SHP77 treated with DMSO at 0.1 percent for 48 hours (cell line): ENCODE measurements at regions not wholly inside any gene's neighbourhood (a gene's known extent, or its start where the extent isn't known, plus 50 kb on each side); places are given as distances from the start of the nearest gene placed in this dataset.
"Not testable (repeated sequence)": the region's sequence is repeated elsewhere in the genome, so short reads cannot be mapped to it uniquely, and the experiment has no call there.

Experiments used
- DNase-seq: peaks from one replicate; lab custom pipeline; 2025; lab: John Stamatoyannopoulos, UW

DNA sequence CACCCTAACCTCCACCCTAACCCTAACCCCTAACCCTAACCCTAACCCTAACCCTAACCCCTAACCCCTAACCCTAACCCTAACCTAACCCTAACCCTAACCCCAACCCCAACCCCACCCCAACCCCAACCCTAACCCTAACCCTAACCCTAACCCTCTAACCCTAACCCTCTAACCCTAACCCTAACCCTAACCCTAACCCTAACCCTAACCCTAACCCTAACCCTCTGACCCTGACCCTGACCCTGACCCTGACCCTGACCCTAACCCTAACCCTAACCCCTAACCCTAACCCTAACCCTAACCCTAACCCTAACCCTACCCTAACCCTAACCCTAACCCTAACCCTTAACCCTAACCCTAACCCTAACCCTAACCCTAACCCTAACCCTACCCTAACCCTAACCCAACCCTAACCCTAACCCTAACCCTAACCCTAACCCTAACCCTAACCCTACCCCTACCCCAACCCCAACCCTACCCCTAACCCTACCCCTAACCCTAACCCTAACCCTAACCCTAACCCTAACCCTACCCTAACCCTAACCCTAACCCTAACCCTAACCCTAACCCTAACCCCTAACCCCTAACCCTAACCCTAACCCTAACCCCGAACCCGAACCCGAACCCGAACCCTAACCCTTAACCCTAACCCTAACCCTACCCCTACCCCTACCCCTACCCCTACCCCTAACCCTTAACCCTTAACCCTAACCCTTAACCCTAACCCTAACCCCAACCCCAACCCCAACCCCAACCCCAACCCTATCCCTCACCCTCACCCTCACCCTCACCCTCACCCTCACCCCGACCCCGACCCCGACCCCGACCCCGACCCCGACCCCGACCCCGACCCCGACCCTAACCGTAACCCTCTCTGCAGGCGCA, 186.2 kb upstream of the CHL1 start:
- DNase-seq, result not testable (repeated sequence)

- DNase-seq, result no peak
These were observed 184.8 kb upstream of the CHL1 start for GRCh38 chr3:11734-12133.

DNA sequence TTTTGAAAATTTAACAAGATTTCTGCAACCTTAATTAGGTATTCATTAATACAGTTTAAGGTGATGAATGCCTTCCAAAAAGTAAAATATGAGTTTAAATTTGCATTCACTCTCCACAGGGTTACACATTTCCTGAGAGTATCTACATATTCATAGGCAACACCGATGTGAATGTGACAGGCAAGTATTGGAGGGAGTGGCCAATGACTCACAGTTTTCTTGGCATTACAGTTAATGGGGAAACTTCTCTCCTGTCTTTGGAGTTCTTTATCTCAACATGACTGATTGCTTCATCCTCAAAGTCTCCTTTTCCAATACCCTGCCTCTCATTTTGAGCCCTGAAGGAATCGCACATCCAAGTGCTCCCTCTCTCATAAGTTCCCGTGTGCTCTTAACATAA, 181.9 kb upstream of the CHL1 start:
- DNase-seq, result no peak

DNA sequence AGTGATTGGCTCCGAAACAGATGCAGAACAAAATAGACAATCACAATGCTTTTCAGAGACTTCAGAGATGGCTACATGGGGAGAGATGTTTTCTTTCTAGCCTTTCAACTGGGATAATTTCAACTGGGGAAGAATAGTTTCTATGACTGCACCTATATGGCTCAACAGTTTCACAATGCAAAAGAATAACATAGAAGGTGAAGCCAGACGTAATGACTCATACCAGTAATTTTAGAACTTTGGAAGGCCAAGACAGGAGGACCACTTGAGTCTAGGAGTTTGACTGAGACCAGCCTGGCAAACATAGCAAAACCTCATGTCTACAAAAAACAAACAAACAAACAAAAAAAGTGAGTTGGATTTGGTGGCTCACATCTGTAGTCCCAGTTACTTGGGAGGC, 180.2 kb upstream of the CHL1 start:
- DNase-seq, result no peak

DNA sequence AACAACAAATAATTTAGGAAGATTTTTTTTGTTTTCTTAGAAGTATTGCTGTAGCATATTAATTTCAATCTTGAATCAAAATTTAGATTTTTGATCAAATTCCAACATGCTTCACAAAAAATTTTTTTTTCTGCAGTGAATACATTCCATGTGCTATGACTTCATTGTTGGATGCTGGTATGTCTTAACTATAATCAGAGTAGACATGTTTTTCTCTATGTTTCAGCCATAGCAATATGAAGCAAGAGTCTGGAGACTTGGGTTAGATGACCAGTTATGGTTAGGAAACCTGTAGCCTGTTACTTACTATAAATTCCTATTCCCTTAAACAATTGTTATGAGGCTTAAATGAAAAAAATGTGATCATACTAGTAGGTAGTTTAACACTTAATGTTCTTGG, 176.1 kb upstream of the CHL1 start:
- DNase-seq, result no peak

GRCh38 chr3:24006-24405, 172.6 kb upstream of the CHL1 start:
- DNase-seq, result no peak

DNA sequence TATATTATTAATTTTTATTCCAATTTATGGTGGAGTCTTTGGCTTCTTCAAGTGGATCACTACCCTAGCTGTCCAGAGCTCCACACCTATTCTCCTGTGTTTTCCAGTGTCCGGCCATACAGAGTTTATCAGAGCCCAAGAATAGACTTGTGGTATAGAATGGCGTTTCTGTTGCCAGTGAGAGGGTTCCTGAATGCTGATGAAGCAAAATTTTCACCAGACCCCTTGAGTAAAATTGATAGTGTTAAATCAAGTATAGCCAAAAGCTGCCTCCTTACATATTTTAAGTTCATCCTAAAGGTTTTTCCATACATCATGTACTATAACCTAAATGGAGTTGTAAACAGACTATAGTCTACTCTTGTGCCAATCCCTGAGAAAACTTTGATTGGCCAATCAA, 171.5 kb upstream of the CHL1 start:
- no peak for DNase-seq

DNA sequence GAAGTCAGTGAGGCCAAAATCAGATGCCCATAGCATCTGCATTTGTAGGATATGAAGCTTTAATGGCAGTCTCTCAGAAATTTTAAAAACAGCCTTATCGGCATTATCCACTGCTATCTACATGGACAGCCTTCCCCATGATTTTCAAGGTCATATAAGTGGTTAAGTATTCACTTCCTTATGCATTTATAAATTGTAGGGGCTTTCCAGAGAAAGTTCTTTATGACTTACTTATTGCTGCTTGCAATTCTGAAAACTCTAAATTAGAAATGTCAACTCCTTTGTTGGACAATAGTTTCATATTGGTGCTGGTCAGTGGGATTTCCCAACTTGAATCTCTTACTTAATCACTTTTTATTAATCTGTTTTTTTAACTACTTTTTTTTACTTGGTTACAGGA, 160.6 kb upstream of the CHL1 start:
- not testable (repeated sequence) for DNase-seq

- DNase-seq, result not testable (repeated sequence)
These were observed 153.5 kb upstream of the CHL1 start for GRCh38 chr3:42871-43744.

DNA sequence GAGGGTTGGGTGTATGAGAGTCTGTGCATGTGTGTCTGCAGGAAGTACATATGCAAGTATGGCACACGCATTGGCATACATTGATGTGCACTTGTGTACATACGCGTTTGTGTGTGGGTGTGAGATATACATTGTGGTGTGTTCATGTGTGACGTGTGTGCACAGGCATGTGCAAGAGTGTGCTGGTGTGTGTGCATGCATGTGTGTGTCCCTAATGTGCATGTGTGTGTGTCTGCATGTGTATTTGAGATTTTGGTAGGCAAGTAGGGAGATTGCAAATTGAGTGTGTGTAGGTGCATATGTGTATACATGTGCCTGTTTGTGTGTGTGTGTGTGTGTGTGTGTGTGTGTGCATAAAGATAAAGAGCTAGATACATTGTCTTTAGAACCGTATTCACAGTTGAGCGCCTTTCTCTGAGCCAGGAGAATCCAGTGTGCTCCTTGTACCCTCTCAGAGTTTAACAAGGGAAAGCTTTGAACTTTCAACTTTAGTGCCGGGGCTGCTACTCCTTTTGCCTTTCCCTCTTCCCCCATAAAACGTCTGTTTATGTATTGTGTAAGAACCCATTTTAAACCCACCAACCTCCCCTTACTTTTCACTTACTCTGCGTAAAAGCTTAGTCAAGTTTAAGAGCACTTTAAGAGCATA, 152.4 kb upstream of the CHL1 start:
- DNase-seq, result no peak

DNA sequence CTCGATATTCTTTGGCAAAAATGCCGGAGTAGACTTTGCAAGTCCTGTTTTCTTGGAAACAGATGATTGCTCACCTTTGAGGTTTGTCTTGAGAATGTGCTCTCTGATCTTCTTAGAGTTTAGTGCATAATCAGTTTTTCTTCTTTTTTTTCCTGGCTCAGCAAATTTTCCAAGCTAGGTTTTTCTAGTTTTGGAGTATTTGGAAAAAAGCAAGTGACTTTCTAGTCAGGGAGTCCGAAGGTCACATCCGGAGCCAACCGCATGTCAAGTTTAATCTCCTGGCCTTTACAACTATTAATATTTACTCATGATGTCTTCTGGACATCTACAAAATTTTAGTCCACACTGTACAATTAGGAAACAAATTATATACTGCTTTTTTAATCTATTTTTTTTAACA, 151.6 kb upstream of the CHL1 start:
- not testable (repeated sequence) for DNase-seq

DNA sequence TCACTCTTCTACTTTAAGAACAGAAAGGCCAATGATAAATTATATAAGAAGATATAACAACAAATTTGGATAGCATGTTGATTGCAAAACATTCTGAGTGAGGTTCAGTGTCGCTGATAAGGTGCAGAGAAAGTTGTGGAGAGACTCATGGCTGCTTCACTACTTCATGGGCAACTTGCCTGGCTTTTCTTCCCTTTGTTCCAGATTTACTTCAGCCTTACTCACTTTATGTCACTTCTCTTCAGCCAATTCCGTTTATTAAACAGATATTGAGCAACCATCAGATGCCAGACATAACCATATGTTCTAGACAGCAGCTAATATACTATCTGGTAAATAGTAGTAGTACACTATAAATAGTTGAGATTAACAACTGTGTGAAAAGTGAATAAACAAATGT, 150.0 kb upstream of the CHL1 start:
- no peak for DNase-seq

- not testable (repeated sequence) for DNase-seq
These were observed 143.1 kb upstream of the CHL1 start for GRCh38 chr3:53441-53840.

DNA sequence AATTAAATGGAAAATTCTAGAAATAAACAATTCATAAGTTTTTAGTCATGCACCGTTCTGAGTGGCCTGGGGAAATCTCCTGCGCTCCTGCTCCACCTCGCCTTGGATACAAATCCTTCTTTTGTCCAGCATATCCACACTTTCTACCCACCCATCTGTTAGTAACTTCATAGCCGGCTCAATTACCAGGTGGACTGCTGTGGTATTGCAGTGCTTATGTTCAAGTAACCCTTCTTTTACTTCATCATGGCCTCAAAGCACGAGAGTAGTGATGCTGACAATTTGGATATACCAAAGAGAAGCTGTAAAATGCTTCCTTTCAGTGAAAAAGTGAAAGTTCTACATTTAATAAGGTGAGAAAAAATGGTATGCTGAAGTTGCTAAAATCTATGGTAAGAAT, 142.3 kb upstream of the CHL1 start:
- DNase-seq, result no peak

DNA sequence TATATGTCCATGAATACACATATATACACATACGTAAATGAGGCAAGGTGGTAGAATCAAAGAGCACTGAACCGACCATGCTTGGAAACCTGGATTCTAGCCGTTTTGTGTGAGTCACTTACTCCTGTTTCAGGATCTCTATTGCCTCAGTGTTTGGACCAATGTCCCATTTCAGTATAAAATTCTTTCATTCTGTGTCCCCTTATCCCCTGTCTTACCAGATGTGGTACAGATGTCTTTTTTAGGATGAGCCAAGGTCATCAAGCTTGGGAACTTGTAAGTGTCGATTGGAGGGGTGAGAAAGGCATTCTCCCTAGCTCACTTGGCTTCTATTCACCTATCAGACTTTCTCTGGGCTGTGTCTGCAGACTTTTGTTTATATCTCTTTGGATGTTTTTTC, 139.9 kb upstream of the CHL1 start:
- DNase-seq, result no peak

GRCh38 chr3:59854-60253, 136.7 kb upstream of the CHL1 start:
- no peak for DNase-seq

DNA sequence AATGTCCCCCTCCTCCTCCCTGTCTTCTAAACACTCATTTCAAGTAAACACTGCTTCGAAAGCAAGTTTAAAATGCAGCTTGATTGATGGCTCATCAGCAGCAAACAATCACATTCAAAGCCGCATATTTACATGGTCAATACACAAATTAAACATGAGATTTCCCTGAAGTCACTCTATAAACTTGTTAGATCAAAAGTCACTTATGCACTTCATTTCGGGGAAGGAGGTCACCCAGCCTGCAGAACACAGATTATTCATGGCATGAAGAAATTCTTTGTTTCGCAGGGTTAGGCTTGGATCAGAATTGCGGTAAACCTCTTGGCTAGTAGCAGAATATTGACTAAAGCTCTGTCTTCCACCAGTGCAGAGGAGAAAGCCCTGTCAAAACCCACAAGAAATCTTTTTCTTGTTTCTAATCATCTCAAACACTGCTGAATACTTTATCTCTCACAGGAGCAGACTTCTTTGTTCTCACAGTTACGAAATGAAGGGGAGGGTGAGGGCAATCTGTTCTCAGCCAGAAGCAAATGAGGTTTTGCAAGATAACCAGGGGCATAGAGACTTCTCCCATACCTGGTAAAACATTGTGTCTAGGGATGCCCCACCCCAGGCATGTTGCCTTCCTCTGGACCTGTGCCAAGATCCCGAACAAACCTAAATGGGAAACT, 133.3 kb upstream of the CHL1 start:
- no peak for DNase-seq

DNA sequence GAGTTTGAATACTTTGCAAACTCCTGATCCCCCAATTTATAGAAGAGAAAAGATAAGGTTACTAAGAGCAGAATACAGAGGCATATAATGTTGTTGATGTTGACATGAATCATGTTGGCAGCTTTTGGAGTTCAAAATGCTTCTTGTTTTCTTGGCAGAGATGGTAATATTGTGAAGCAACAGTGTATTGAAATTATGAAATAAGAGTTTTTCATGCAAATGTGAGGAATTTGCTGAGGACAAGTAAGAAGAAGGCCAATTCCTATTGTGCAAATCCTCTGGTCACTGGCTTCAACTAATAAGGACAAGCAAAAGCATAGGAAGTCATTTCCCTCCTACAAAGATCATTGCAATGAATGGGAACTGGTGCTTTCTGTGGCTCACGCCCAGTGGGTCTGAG, 126.9 kb upstream of the CHL1 start:
- DNase-seq, result no peak

GRCh38 chr3:72776-73175, 123.8 kb upstream of the CHL1 start:
- no peak for DNase-seq

DNA sequence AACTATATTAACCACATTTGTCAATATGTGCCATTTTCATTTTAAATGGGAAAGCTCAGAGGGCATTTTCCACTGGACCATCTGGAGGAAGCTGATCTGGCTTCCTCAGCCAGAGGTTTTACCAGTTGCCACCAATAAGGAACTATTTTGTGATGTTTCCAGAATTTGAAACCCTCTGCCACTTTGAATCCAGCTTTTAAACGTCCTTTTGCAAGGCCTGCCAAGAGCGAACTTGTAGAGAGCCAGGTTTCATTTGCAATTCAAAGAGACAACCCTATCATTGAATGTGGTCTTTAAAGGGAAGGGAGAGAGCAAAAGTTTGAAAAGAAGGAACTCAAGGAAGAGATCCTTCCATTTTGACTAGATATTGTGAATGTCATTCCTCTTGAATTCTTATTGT, 123.3 kb upstream of the CHL1 start:
- DNase-seq, result no peak

DNA sequence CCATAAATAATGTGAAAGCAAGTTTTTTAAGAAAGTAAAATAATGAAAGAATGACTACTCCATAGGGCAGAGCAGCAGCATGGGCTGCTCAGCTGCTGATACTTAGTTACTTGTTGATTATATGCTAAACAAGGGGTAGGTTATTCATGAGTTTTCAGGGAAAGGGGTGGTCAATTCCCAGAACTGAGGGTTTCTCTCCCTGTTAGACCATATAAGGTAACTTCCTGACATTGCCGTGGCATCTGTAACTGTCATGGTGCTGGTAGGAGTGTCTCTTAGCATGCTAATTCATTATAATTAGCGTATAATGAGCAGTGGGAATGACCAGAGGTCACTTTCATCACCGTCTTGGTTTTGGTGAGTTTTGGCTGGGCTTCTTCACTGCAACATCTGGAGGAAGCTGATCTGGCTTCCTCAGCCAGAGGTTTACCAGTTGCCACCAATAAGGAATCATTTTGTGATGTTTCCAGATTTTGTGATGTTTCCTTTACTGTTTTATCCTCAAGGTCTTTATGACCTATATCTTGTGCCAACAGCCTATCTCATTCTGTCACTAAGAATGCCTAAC, 121.8 kb upstream of the CHL1 start:
- DNase-seq, result no peak

DNA sequence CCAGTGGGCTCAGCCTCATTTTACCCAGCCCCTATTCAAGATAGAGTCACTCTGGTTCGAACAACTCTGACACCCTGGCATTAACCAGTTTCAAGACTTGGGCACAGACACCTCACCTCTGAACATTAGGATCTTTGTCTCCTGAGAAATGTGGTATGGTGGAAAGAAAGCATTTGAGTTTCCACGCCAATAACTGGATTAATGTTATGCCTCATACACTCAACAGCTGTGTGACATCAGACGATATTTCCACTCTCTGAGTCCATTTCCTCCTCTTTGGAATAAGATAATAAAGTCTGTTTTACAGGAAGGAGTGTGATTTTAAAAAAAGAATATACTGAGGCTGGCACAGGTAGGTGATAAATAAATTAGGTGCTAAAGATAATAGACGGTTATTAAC, 121.3 kb upstream of the CHL1 start:
- DNase-seq, result no peak
